CD4-positive, alpha-beta T cell treated with Interleukin-12 subunit alpha and Interleukin-12 subunit beta, for 1 hour (primary cell): ENCODE measurements at regions not wholly inside any gene's neighbourhood (a gene's known extent, or its start where the extent isn't known, plus 50 kb on each side); places are given as distances from the start of the nearest gene placed in this dataset.
"Not testable (repeated sequence)": the region's sequence is repeated elsewhere in the genome, so short reads cannot be mapped to it uniquely, and the experiment has no call there.

Experiments used
- DNase-seq: peaks from one replicate; pipeline ENCODE4 v3.0.0-alpha.2; 2020

DNA sequence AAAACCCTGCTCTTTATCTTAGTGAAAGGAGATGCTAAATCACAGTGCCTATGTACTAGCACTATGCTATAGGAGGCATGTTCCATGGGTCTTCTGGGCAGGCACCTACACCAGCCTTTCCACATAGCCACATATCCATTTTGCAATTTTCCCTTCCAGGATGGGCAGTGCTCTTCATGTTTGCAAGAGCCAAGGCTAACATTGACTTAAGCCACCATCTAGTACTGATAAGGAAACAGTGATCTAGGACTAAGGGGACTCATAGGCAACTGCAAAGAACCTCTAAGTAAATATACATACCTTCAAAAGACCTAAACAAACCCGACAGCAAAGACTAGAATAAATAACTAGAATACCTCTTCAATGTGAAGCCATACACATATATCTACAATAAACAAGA is 919.7 kb upstream of the GYPC start:
- DNase-seq = no peak

DNA sequence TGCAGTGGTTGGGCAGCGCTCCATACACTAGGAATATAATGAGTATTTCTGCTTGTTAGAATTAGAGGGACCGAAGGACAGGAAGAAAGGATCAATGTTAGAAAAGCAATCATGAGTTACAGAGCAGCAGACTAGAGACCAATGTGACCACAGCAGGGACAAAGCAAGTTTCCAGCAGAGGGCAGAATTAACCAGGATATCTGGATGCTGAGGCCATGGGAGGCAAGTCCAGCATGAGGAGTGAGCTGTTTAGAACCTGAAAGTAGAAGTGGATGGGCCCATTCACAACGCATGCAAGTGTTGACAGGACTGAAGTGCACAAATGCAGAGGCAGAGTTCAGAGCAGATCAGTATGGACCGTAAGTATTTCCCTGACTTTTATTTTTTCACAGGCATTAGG is 910.4 kb upstream of the GYPC start:
- DNase-seq = no peak

DNA sequence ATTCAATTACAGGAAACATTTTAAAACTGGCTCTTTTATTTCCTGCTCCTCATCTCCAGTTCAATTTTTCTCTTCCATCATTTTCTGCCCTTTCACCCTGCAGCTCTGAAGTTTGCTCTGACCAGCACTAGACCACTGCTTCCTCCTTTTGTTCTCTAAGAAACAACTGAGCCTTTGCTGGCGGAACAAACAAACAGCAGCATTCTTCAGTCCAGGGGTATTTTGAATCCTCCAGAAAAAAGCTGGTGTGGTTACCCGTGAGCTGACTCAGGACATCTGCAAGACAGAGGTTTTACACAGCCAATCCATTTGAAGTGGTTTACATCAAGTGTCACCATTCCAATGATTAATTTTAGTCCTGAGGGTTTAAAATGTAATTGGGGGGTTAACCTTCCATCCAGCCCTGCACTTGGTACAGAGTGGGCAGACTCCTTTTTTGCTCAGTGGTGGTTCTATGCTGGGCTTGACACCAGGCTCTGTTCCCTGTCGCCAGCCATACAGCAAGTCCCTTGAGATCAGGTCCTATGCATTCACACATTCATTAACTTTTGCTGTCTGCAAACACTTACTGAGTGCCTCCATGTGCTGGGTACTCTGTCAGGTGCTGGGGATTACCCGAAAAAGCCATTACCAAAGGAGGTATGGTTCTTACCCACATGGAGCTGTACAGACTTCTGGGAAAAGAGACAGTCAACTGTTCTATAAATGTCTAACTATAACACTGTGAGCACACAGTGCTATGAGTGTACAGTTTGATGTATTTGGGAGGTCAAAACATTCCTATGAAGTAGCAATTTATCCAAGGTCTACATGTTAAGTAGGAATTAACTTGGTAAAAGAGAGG is 909.4 kb upstream of the GYPC start:
- DNase-seq = no peak

DNA sequence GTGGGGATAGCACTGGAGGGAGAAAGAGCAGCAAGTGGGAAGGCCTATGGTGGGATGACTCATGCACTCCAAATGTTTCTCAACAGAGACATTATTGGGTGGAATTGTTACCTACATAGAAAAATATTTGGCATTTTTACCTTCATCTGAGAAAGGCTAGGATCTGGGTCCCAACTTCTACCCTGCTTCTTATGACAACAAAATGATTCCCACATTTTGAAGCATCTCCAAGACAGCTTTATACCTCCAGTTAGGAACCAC is 908.9 kb upstream of the GYPC start:
- no peak for DNase-seq

DNA sequence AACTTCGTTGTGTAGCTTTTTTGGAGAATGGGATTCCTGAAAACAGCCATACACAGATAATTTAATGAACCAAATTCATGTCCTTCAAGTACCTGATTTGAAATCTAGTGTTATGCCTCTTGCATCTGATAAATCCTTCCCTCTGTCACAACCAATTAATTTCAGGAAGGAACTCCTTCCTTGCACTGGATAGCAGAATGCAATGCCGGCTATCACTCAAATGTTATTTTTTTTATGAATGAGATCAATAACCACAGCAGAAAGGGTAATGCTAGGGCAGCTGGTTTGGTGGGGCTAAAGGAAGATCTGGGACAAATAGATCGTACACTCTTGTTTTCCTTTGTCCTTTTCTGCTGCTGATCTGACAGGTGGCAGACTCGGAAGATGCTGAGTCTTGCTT is 899.5 kb upstream of the GYPC start:
- no peak for DNase-seq

DNA sequence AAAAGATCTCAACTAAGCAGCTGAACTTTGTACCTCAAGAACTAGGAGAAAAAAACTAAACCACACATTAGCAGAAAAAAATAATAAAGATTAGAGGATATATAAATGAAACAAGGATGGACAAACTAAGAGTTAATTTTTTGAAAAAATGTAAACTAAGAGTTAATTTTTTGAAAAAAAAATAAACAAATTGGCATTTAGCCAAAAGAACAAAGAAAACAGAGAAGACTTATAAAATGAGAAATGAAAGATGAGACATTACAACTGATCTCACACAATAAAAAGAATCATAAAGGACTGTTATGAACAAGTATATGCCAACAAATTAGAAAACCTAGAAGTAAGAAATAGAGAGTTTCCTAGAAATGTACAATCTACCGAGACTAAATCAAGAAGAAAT is 859.2 kb upstream of the GYPC start:
- DNase-seq = no peak

DNA sequence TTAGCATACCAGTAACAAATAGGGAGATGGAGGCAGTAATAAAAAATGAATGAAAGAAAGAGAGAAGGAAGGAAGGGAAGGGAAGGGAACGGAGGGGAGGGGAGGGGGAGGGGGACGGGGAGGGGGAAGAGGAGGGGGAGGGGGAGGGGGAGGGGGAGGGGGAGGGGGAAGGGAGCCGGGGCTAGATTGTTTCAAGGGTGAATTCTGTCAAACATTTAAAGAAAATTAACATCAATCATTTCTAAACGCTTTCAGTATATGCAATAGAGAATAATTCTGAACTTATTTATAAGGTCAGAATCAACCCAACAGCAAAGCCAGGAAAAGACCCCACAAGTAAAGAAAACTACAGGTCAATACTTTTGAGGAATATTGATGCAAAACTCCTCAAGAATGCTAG is 858.8 kb upstream of the GYPC start:
- no peak for DNase-seq

DNA sequence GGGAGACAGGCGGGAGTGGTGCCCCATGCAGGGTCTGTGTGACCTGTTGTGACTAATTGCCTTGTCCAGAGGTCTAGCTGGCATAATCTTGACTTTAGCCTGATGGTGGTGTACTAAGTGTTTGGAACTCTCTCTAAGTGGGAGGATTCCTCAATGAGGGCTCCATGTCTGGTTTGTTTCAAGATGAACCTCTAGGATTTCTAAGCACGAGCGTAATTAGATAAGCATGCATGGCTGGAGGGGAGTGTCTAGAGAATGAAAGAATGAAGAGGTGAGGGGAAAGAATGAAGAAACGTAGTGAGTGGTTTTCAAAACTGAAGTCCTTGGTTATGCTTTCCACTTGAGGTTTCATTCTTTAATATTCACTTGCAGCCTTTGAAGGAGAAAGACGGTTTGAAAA is 833.2 kb upstream of the GYPC start:
- no peak for DNase-seq

DNA sequence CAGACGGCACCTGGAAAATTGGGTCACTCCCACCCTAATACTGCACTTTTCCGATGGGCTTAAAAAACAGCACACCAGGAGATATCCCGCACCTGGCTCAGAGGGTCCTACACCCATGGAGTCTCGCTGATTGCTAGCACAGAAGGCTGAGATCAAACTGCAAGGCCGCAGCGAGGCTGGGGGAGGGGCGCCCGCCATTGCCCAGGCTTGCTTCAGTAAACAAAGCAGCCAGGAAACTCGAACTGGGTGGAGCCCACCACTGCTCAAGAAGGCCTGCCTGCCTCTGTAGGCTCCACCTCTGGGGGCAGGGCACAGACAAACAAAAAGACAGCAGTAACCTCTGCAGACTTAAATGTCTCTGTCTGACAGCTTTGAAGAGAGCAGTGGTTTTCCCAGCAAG is 830.2 kb upstream of the GYPC start:
- DNase-seq = not testable (repeated sequence)

DNA sequence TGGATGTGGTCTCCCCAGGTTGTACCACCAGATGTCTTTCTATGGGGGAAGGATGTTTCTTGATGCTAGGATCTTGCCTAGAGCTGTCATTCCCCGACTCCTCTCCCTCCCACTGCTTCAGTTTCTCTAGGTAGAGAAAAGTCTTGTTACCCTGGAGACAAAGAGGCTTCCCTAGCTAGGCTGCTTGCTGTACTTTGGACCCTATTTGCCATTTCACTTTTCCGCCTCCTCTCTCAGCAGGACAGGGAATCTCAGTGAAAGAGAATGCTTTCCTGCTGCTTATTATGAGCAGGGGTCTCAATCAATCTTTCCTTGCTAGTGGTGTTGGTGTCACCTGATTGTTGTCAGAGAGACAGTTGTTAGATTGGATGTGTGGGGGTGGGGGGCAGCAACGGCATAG is 818.8 kb upstream of the GYPC start:
- DNase-seq = no peak

DNA sequence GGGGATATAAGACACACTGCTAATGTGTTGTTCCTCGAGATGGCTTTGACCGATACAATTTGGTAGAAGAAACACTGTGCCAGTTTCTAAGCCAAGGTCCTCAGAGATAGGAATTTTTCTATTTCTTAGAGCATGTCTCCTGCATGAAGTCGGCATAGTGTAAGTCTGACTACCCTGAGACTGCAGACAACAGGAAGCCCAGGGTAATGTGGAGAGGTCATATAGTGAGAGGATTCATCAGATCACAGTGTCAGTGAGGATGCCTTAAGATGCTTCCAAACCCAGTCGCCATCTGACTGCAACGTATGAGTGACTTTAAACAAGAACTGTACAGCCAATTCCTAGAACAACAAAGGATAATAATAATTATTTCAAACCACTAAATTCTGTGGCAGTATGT is 818.3 kb upstream of the GYPC start:
- no peak for DNase-seq

DNA sequence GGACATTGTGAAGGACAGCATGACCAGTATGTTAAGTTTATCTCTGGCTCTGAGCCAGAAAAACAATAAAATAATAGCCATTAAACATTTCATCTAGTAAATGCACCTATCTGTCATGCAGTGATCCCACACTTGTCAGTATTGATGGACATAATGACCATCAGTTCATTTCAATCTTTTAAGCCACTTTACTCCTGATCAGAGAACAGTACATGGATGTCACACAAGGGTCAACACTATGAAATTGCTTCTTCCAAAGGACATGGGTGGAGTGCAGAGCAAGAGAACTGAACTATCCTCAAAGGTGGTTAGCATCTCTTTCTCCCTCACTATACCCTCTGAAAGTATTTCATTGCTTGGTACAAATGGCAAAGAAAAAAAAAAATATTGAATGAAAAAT is 816.0 kb upstream of the GYPC start:
- DNase-seq = no peak

DNA sequence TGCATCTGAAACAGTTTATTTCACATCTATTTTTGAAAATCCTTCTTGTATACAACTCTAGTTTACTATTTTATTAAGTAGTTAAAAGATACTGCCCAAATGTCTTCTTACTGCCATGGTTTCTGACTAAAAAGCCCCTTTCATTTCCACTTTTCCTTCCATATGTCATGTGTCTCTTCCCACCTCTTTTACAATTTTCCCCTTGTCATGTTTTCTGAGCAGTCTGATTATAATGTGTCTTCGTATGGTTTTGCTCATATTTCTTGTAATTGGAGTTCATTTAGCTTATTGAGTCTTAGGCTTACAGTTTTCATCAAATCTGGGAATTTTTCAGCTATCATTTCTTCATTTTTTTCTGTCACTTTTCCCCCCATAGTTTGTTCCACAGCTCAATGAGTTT is 813.9 kb upstream of the GYPC start:
- no peak for DNase-seq

DNA sequence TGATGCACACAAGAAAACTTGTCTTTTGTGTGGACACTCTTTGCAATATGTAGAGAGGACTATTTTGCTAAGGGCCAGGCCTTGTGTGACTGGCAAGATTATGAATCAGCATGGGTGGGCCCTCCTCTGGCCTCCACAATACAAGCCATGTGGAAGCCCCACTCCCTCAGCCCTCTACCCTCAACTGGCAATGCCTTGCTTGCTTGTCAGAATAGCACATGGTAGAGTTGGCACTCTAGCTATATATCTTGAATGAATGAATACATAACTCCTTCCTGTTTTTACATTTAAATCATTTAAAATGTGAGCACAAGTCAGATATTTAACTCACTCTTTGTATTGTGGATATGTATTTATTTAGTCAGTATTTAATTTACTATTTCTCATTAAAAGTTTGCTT is 805.4 kb upstream of the GYPC start:
- DNase-seq = no peak

DNA sequence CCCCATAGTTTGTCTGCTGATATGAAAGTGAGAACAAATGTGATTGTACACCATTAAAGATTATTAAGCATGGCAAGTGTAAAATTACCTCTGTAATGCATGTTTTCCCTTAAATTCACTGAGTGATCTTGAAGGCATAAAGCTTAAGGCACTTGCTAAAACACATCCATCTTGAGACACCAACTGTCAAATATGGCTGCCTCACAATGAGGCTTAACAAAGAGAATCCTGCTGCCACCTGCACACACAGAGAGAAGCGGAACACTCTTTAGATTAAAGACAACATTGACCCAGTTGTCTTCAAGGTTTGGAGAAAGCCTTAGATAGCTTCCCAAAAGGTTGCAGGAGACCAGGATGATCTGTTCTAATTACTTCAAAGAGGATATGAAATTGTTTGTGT is 803.6 kb upstream of the GYPC start:
- DNase-seq = no peak

DNA sequence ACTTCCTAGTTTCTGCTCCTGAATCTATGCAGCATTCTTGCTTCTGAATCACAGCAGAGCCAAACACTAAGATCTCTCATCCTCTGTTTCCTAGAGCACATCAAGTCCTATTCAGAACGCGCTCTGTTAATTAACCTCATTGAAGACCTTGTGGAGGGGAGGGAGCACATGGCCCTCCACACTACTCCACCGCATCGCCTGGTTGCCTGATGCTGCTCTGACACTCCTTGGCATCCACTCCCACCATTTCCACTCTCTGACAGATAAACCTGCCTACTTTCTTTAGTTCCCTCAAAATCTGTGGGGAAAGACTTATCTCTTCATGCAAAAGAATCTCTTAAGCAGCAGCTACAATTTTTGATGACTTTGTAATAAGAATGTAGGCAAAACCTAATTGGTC is 802.3 kb upstream of the GYPC start:
- no peak for DNase-seq

DNA sequence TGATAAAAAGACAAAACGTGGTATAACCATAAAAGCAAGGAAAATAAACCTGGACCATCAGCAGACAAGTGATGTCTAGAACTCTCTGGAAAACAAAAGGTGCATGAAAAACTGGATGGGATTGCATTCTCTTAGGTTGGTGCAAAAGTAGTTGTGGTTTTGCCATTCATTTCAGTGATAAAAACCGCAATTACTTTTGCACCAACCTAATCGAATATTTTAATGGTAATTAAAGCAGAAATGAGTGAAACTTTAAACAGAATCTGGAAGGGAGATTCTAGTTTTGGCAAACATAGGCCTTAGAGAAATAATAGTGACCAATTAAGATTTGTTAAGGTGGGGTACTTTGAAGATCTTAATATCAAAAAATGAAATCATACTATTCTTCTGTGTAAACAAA is 800.8 kb upstream of the GYPC start:
- DNase-seq = no peak

DNA sequence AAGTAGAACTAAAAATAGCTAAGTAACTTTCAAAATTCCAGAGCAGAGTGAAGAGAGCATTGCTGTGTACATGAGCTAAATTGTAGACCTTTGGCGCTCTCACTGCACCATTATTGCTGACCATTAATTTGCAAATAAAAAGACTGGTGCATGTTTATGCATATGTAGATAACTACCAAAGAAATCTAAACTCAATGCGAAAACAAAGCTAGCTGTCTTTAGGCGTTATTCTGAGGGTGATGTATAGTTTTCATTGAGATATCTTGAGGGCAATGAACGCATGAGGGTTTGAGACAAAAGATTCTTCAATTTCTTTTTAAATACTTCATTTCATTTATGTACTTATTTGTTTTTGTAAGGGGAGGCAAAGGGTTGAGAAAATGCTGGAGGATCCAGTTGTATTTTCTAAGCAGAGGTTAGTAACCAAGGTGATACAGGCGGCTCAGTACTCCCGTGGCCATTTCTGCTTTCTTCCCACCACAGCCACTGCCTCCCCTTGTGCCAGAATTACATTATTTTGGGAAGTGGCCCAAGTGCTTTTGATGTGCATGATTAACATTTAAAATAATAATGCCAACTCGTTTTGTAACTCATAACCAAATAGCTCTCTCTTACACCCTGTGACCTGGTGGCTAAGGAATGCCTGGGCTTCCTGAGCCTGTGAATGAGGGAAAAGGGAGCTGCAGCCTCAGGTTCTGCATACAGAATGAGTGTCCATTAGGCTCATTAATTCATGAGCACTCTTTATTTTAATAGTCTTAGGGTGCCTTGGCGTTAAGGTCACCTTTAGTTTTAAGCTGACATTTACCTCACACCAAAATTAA is 797.8 kb upstream of the GYPC start:
- DNase-seq = no peak

DNA sequence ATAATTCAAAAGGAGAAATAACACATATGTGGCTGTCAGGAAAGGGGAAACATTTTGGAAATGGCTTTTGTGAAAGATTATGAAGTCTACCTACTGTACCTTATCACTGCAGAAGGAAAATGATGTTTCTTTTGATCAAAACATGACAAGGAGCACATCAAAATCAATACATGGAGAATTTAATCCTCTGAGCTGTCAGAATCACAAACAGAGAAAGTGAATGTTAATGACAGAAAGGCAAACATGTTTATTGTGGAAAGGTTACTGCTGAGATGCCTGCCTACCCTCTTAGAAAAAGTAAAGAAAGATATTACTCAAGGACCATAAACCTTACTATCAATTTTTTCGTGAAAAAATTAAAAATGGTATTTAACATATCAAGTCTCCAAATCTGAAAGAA is 794.5 kb upstream of the GYPC start:
- no peak for DNase-seq

DNA sequence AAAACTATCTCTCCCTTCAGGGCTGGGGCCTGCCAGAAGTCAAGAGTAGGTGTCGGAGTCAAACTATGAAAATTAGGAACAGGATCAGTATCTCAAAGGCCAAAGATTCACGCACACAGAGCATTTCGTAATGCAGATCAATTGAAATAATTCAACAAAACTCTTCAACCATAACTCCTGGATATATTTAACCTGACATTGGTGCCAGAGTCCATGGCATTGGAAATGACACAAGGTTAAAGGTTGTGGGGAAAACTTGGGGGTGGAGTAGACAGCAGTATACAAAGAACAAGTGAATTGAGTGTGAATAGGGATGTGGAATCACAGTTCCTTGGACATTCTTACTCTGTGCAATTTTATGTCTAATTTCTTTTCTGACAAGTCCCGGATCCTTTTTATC is 788.0 kb upstream of the GYPC start:
- no peak for DNase-seq

DNA sequence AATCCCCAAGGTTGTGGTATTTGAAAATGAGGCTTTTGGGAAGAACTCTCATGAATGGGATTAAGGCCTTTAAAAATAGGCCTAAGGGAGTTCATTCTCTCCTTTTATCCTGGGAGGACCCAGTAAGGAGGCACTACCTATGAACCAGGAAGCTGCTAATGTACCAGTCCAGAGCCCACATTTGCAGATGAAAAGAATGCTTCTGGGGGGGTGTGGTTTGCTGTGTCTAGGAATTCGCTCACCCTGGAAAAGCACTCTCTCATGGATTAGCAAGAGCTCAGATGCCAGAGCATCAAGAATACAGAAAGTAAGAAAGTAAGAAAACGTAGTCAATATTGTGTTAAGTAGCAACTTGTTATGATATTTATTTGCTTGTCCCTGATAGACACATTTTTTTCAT is 785.7 kb upstream of the GYPC start:
- DNase-seq = no peak

DNA sequence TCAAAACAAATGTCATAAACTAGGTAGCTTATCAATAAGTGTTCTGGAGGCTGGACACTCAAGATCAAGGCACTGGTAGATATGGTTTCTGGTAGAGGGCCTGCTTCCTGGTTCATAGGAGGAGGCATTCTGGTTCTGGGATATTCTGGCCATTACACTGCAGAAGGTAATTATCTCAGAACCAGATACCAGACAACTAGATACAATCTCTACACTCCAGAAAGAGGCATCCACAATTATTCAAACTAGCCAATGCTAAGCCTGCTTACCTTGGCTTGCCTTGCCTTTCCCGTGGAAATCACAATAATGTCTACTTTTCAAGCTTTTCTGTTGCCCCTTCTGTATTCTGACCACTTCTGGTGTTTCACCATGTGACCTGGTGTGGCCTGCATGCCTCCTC is 785.2 kb upstream of the GYPC start:
- no peak for DNase-seq

DNA sequence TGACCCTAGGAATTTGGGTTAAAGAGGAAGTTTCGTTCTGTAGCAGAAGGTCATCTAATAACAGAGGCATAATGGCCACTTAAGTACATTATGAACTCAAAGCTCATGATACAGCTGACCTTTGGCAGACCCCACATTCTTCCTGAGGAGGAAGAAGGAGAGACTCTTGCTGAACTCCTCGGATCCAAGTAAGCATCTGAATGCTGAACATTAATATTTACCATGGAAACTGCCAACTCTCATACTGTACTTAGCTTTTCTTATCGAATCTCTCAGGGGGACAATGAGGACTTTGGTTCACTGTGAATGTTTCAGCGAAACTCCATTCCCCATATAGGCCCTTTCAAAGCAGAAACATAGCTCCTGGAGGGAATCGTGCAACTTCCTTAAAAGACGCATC is 781.4 kb upstream of the GYPC start:
- DNase-seq = no peak

DNA sequence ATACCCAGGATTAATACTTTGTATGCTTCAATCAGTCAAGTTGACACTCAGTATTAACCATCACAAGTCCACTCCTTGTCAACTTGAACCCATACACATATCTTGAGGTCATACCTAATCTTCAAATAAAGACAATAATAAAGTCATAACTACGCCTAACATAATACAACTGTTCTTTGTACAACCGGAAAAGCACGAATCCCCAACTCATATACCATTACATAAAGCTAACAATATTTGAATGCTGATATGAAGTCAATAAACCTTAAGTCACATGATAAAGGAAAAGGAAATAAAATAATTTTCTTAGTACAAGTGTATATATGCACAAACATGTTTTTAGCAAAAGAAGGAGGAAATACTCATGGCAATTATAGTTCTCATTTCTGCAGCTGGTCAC is 770.6 kb upstream of the GYPC start:
- no peak for DNase-seq

DNA sequence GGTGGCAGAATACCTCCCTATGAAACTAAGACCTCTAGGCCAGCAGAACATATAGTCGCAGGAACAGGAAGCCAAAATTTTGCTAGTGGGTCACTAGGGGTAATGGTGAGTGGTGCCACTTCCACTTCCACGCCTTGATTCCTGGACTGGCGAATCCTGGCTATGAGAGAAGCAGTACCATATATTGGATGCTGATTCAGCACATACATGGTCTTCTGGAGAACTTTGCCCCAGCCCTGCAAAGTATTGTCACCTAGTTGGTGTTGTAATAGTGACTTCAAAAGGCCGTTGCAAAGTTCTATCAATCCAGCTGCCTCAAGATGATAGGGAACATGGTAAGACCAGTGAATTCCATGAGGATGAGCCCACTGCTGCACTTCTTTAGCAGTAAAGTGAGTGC is 769.8 kb upstream of the GYPC start:
- no peak for DNase-seq
